HL-60 (cell line): ENCODE measurements at regions not wholly inside any gene's neighbourhood (a gene's known extent, or its start where the extent isn't known, plus 50 kb on each side); places are given as distances from the start of the nearest gene placed in this dataset.

Experiments used
- DNase-seq, 2 experiments: peaks; one replicate each; pipeline ENCODE4 v3.0.0-alpha.2; 2010 to 2020; ENCODE audit warnings: low read depth in 1 of 2, low spot score in 1 of 2
- H3K27ac ChIP-seq: fragments of 250-450 bp; sonication (Bioruptor Pico); replicated peaks from 2 replicates; pipeline ENCODE4 v1.5.1; 2020; ENCODE audit warnings: mild to moderate bottlenecking, moderate library complexity
- H3K27me3 ChIP-seq: fragments of 250-450 bp; sonication (Bioruptor Pico); 2 replicates; pipeline ENCODE4 v1.5.1; 2021; ENCODE audit warnings: mild to moderate bottlenecking, moderate library complexity; ENCODE audit not compliant: insufficient read depth, poor library complexity, severe bottlenecking
- H3K4me3 ChIP-seq: replicated peaks from 2 replicates; pipeline ENCODE4 v1.5.1; 2011; ENCODE audit warnings: mild to moderate bottlenecking, control low read depth, low read length; ENCODE audit not compliant: insufficient read depth
- GABPA ChIP-seq: IDR thresholded peaks from 2 replicates; pipeline ENCODE4 v1.6.1; 2012; ENCODE audit warnings: low read depth
- POLR2AphosphoS5 ChIP-seq: IDR thresholded peaks from 2 replicates; pipeline ENCODE4 v1.6.1; 2012; ENCODE audit warnings: low read depth
- SPI1 ChIP-seq: IDR thresholded peaks from 2 replicates; pipeline ENCODE4 v1.6.1; 2012; ENCODE audit warnings: low read depth, mild to moderate bottlenecking, borderline replicate concordance
- TF ChIP-seq, protein P1 (sequence below): IDR thresholded peaks from 2 replicates; pipeline ENCODE4 v1.6.1; 2012; ENCODE audit warnings: low read depth; ENCODE audit not compliant: insufficient replicate concordance
- TF ChIP-seq, protein P2 (sequence below): IDR thresholded peaks from one replicate; pipeline ENCODE4 v1.5.1; 2011; ENCODE audit warnings: low read length, control low read depth, inconsistent platforms; ENCODE audit not compliant: insufficient read depth

DNA sequence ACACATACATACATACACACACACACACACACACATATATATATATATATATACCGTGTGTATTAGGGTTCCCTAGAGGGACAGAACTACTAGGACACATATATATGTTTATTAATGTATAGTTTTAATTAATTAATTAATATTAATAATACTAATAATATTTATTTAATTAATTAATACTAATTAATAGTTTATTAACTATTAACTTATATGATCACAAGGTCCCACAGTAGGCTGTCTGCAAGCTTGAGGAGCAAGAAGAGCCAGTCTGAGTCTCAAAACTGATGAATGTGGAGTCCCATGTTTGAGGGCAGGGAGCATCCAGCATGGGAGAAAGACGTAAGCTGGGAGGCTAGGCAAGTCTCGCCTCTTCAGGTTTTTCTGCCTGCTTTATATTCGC is 398.0 kb upstream of the KIF2A start:
- TF ChIP-seq SPI1 (no peak), POLR2AphosphoS5 (no peak), GABPA (no peak)
- TF ChIP-seq, protein P1, sequence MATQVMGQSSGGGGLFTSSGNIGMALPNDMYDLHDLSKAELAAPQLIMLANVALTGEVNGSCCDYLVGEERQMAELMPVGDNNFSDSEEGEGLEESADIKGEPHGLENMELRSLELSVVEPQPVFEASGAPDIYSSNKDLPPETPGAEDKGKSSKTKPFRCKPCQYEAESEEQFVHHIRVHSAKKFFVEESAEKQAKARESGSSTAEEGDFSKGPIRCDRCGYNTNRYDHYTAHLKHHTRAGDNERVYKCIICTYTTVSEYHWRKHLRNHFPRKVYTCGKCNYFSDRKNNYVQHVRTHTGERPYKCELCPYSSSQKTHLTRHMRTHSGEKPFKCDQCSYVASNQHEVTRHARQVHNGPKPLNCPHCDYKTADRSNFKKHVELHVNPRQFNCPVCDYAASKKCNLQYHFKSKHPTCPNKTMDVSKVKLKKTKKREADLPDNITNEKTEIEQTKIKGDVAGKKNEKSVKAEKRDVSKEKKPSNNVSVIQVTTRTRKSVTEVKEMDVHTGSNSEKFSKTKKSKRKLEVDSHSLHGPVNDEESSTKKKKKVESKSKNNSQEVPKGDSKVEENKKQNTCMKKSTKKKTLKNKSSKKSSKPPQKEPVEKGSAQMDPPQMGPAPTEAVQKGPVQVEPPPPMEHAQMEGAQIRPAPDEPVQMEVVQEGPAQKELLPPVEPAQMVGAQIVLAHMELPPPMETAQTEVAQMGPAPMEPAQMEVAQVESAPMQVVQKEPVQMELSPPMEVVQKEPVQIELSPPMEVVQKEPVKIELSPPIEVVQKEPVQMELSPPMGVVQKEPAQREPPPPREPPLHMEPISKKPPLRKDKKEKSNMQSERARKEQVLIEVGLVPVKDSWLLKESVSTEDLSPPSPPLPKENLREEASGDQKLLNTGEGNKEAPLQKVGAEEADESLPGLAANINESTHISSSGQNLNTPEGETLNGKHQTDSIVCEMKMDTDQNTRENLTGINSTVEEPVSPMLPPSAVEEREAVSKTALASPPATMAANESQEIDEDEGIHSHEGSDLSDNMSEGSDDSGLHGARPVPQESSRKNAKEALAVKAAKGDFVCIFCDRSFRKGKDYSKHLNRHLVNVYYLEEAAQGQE, result no peak
- TF ChIP-seq, protein P2, sequence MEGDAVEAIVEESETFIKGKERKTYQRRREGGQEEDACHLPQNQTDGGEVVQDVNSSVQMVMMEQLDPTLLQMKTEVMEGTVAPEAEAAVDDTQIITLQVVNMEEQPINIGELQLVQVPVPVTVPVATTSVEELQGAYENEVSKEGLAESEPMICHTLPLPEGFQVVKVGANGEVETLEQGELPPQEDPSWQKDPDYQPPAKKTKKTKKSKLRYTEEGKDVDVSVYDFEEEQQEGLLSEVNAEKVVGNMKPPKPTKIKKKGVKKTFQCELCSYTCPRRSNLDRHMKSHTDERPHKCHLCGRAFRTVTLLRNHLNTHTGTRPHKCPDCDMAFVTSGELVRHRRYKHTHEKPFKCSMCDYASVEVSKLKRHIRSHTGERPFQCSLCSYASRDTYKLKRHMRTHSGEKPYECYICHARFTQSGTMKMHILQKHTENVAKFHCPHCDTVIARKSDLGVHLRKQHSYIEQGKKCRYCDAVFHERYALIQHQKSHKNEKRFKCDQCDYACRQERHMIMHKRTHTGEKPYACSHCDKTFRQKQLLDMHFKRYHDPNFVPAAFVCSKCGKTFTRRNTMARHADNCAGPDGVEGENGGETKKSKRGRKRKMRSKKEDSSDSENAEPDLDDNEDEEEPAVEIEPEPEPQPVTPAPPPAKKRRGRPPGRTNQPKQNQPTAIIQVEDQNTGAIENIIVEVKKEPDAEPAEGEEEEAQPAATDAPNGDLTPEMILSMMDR, result no peak
- H3K27ac ChIP-seq, result no peak overlapping the region
- no peak for DNase-seq
- H3K27me3 ChIP-seq, result no peaks in the 10 kb centered on the region
- H3K4me3 ChIP-seq, result no peak overlapping the region

GRCh38 chr5:61910771-61911170 is 395.2 kb upstream of the KIF2A start:
- Histone ChIP-seq H3K27ac (no peak overlapping the region), H3K4me3 (no peak overlapping the region), H3K27me3 (no peaks in the 10 kb centered on the region)
- no peak for DNase-seq
- TF ChIP-seq, protein P2, result no peak
- TF ChIP-seq POLR2AphosphoS5, result no peak
- no peak for TF ChIP-seq GABPA
- TF ChIP-seq SPI1, result no peak
- TF ChIP-seq, protein P1, result no peak

GRCh38 chr5:61912559-61912958 is 393.4 kb upstream of the KIF2A start:
- DNase-seq, result no peak
- Histone ChIP-seq H3K27me3 (no peaks in the 10 kb centered on the region), H3K27ac (no peak overlapping the region), H3K4me3 (no peak overlapping the region)
- no peak for TF ChIP-seq SPI1
- TF ChIP-seq, protein P1, result no peak
- TF ChIP-seq, protein P2, result no peak
- TF ChIP-seq POLR2AphosphoS5, result no peak
- TF ChIP-seq GABPA, result no peak
